ENCODE measurements at regions not wholly inside any gene's neighbourhood (a gene's known extent, or its start where the extent isn't known, plus 50 kb on each side); places are given as distances from the start of the nearest gene placed in this dataset.

DNA sequence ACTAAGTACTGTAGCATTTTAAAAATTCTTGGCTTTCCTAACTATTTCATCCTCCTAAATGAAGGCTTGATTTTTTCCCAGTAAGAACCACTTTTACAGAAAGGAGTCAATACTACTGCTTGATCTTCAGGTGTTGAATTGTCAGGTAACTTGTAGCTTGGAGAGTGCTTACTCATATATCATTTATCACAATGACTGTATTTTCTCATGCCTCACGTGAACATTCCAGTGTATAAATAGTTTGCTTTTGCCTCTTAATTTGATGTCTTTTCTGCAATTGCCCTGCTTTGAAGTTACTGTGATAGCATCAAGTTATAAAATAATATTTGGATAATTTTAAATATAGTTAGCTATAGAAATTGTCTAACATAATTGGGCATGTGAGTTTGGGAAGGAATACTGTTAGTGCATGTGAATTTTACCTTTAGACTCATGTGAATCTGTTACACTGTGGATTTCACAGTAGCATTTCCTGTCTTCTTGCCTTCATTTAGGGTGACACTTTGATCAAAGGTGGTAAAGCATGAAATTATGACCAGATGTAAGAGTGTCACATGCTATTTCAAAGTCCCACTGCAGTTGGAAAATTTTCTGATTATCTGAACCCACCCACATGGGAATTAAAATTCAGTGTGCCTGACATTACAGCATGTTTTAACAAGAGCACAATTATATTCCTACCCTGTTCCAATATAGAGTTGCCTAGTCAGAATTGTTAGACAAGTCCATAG, 962.8 kb downstream of the DNAJB9 start:
- DNase-seq: no peak
- no peak for TF ChIP-seq CTCF (IDR thresholded peaks at IDR 0.05)
- intact Hi-C loops (cut with DNase I, micrococcal nuclease): no loop called here

DNA sequence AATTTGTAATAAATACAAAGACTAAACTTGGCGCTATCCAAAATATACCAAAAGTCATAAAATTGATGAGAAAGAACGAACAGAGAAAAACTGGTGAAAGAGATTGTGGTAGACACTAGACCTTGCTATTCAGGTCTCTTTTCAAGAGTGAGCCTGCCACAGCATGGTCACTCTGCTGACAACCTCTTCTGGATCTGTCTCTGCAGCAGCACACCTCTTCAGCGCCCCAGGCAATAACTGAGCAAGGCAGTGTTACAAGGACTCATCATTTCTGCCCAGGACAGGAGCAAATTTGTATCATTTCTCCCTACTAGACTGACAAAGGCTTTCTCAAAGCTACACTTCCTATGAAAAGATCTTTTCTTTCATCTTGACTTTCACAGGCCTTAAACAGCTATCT, 976.0 kb downstream of the DNAJB9 start:
- Histone ChIP-seq H3K9me3 (peaks cover 6% of the 10 kb centered on the region), H3K36me3 (ENCODE audit: low read depth) (no peaks in the 10 kb centered on the region), H3K4me1 (ENCODE audit: low read depth) (no peaks in the 10 kb centered on the region), H3K4me3 (no peak overlapping the region)
- intact Hi-C loops (cut with DNase I, micrococcal nuclease): no loop called here
- no peak for TF ChIP-seq CTCF (IDR thresholded peaks at IDR 0.05)
- no peak for ATAC-seq
- no peak for DNase-seq

More for the DNA sequence above, 962.8 kb downstream of the DNAJB9 start:
- Histone ChIP-seq H3K4me3 (no peak overlapping the region), H3K9me3 (peaks cover 17% of the 10 kb centered on the region), H3K4me1 (ENCODE audit: low read depth) (no peaks in the 10 kb centered on the region), H3K36me3 (ENCODE audit: low read depth) (no peaks in the 10 kb centered on the region)
- ATAC-seq: no peak

DNA sequence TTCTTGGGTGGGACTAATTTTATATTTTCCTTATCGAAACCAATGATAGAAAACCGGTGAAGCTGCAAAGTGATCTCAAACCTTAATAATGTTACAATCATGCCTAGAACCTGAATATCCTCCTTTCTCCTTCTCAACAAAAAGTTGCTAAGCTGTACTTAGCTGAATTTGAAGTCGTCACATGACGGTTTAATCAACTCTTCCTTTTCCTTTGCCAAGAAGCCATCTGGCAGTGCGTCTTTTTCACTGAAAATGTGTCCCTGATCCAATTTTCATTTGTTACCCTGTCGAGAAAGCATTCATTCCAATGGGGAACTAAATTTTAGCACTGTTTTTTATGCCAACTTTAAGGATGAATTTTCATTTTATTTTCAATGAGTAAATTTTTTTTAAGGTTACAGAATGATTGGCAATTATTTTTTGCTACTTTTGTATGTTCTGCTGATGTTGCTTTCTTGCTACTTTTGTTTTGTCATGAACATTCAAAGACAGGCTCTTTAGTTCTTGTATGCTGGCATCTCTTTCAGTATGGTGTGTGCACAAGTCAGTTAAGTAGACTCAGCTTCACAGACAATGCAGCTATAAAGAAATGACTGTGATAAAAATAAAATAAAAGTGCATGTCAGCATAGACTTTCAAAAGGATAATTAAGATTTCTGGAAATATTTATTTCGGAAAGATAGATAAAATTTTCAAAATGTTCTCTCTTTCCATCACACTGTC, 980.0 kb downstream of the DNAJB9 start:
- intact Hi-C loops (cut with DNase I, micrococcal nuclease): no loop called here
- ATAC-seq (no peak), DNase-seq (no peak)
- Histone ChIP-seq H3K4me3 (no peak overlapping the region), H3K36me3 (ENCODE audit: low read depth) (no peaks in the 10 kb centered on the region), H3K9me3 (peaks cover 29% of the 10 kb centered on the region), H3K4me1 (ENCODE audit: low read depth) (no peaks in the 10 kb centered on the region)
- TF ChIP-seq CTCF (IDR thresholded peaks at IDR 0.05): no peak

DNA sequence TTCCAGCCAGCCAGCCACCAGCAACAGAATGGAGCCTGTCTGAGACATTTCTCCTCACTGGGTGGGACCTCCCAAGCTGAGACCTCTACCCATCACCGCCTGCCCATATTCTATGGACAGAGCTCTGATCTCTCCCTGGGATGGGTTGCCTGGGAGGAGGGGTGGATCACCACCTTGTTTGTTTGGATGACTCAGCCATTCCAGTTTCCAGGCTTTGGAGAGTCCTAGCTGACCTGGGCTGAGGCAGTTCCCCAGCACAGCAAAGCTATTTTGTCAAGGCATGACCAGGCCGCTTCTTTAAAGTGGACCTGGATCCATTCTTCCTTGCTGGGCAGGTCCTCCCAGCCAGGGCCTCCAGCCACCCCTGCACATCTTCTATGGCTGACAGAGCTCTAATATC, 982.3 kb downstream of the DNAJB9 start:
- Histone ChIP-seq H3K4me3 (no peak overlapping the region), H3K9me3 (peaks cover 30% of the 10 kb centered on the region), H3K36me3 (ENCODE audit: low read depth) (no peaks in the 10 kb centered on the region), H3K4me1 (ENCODE audit: low read depth) (no peaks in the 10 kb centered on the region)
- no peak for TF ChIP-seq CTCF (IDR thresholded peaks at IDR 0.05)
- no peak for ATAC-seq
- no peak for DNase-seq
- intact Hi-C loops (cut with DNase I, micrococcal nuclease): no loop called here

DNA sequence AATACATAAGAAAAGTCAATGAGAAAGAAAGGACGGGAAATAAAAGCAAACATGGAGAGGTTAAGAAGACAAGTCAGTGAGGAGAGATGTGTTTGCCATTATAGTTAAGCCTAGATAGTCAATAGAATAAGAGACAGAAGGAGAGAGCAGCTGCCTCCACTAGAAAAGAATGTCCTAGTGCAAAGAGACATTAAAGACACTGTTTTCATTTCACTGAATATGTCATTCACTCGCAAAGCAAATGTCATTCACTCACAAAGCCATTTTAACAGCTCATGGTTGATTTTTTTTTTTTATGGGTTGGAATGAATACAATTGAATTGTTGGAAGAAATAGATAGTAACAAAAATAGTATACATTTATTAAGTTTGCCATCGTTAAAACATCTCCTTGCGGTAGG, 1007.6 kb downstream of the DNAJB9 start:
- H3K4me3 ChIP-seq: no peak overlapping the region
- peaks cover 22% of the 10 kb centered on the region for H3K9me3 ChIP-seq
- no peak for ATAC-seq
- no peaks in the 10 kb centered on the region for H3K4me1 ChIP-seq (ENCODE audit: low read depth)
- no peaks in the 10 kb centered on the region for H3K36me3 ChIP-seq (ENCODE audit: low read depth)
- no peak for DNase-seq
- TF ChIP-seq CTCF (IDR thresholded peaks at IDR 0.05): no peak
- intact Hi-C loops (cut with DNase I, micrococcal nuclease): no loop called here
